H1 (cell line): ENCODE measurements at regions not wholly inside any gene's neighbourhood (a gene's known extent, or its start where the extent isn't known, plus 50 kb on each side); places are given as distances from the start of the nearest gene placed in this dataset.
A peak's percentile ranks its signal among the peaks of the same experiment; 100 is the strongest.

Experiments used
- CTCF ChIA-PET: fragments of 300-600 bp; sonication (Branson Sonifier 250); formaldehyde crosslinking; loops from one replicate; lab custom pipeline; 2021; ENCODE audit not compliant: partially characterized antibody; lab: Charles Lee
- POLR2A ChIA-PET: fragments of 300-600 bp; sonication (Branson Sonifier 250); formaldehyde crosslinking; loops from one replicate; lab custom pipeline; 2021; ENCODE audit warnings: inconsistent platforms; ENCODE audit not compliant: partially characterized antibody; lab: Charles Lee
- DNase-seq, 2 experiments: peaks; one replicate each; pipeline versions ENCODE4 v3.0.0 to v3.0.0-alpha.2; 2010 to 2022; ENCODE audit warnings: low spot score in 2 of 2, low read depth in 1 of 2, mixed read lengths in 1 of 2
- FAIRE-seq: peaks from 2 replicates; lab custom pipeline; 2011; peaks lifted over from hg19 to GRCh38; lab: Jason Lieb, UNC
- H2AFZ ChIP-seq: 2 replicates; pipeline ENCODE4 v1.8.1; 2012; ENCODE audit warnings: low read length, inconsistent platforms
- H2AK5ac ChIP-seq: 2 replicates; pipeline ENCODE4 v1.6.1; 2013; ENCODE audit warnings: low read depth, low read length
- H2BK120ac ChIP-seq: replicated peaks from 2 replicates; pipeline ENCODE3; 2013; ENCODE audit warnings: low read depth, low read length, inconsistent platforms
- H2BK12ac ChIP-seq: 2 replicates; pipeline ENCODE4 v1.6.1; 2013; ENCODE audit warnings: low read depth, low read length
- H2BK15ac ChIP-seq: 2 replicates; pipeline ENCODE4 v1.6.1; 2013; ENCODE audit warnings: low read length
- H2BK20ac ChIP-seq: 2 replicates; pipeline ENCODE4 v1.6.1; 2013; ENCODE audit warnings: low read length
- H2BK5ac ChIP-seq: 2 replicates; pipeline ENCODE4 v1.6.1; 2013; ENCODE audit warnings: low read depth, low read length
- H3K14ac ChIP-seq: 2 replicates; pipeline ENCODE4 v1.6.1; 2013; ENCODE audit warnings: inconsistent platforms; ENCODE audit not compliant: insufficient read length
- H3K18ac ChIP-seq: 2 replicates; pipeline ENCODE4 v1.6.1; 2013; ENCODE audit warnings: low read length; ENCODE audit errors: extremely low read depth
- H3K23ac ChIP-seq: 2 replicates; pipeline ENCODE4 v1.6.1; 2013; ENCODE audit warnings: inconsistent platforms; ENCODE audit not compliant: insufficient read length
- H3K23me2 ChIP-seq: 2 replicates; pipeline ENCODE4 v1.6.1; 2013; ENCODE audit warnings: low read depth, low read length
- H3K27ac ChIP-seq: 2 replicates; pipeline ENCODE4 v1.6.1; 2011; ENCODE audit warnings: low read depth, low read length, inconsistent platforms
- H3K27me3 ChIP-seq, 4 experiments: replicated peaks in 1 of 4; 1 replicate in 1 of 4; 2 replicates in 3 of 4; pipeline versions ENCODE4 v1.6.1 to v1.8.1; 2011 to 2013; ENCODE audit warnings: low read length in 3 of 4, mild to moderate bottlenecking in 3 of 4, inconsistent platforms in 2 of 4, mixed read lengths in 2 of 4, moderate library complexity in 1 of 4; ENCODE audit not compliant: control insufficient read depth in 3 of 4, insufficient read depth in 3 of 4; ENCODE audit errors: extremely low read depth in 1 of 4
- H3K36me3 ChIP-seq, 4 experiments: 2 replicates each; pipeline versions ENCODE4 v1.6.1 to v1.8.1; 2011 to 2013; ENCODE audit warnings: mild to moderate bottlenecking in 4 of 4, low read length in 3 of 4, moderate library complexity in 2 of 4, control low read depth in 1 of 4, inconsistent platforms in 1 of 4; ENCODE audit not compliant: insufficient read depth in 4 of 4, control insufficient read depth in 2 of 4
- H3K4ac ChIP-seq: replicated peaks from 2 replicates; pipeline ENCODE3; 2013; ENCODE audit warnings: low read length, low read depth, mixed read lengths, inconsistent platforms; ENCODE audit not compliant: insufficient read length
- H3K4me1 ChIP-seq, 4 experiments: replicated peaks in 1 of 4; 1 replicate in 1 of 4; 2 replicates in 3 of 4; pipeline versions ENCODE4 v1.6.1 to v1.8.1; 2011 to 2013; ENCODE audit warnings: low read length in 3 of 4, inconsistent platforms in 2 of 4, mixed read lengths in 1 of 4; ENCODE audit not compliant: insufficient read depth in 4 of 4, control insufficient read depth in 3 of 4
- H3K4me2 ChIP-seq, 2 experiments: 2 replicates each; pipeline versions ENCODE4 v1.6.1 to v1.8.1; 2011 to 2013; ENCODE audit warnings: low read depth in 2 of 2, low read length in 2 of 2, control low read depth in 1 of 2, inconsistent platforms in 1 of 2, mild to moderate bottlenecking in 1 of 2; ENCODE audit not compliant: insufficient read depth in 1 of 2
- H3K4me3 ChIP-seq, 4 experiments: fragments of 200-600, 300-600 bp in 1 of 4; sonication (generic), shearing (Covaris generic), sonication (Bioruptor Twin) in 1 of 4; 2 replicates each; pipeline versions ENCODE4 v1.5.1 to v1.8.1; 2011 to 2016; ENCODE audit warnings: low read length in 4 of 4, low read depth in 3 of 4, control low read depth in 2 of 4, inconsistent platforms in 2 of 4, mild to moderate bottlenecking in 2 of 4, mixed read lengths in 1 of 4, moderate library complexity in 1 of 4; ENCODE audit not compliant: insufficient read depth in 2 of 4; ENCODE audit errors: extremely low read depth in 1 of 4
- H3K56ac ChIP-seq: replicated peaks from 2 replicates; pipeline ENCODE3; 2013; ENCODE audit warnings: low read depth, mild to moderate bottlenecking, mixed read lengths, low read length, inconsistent platforms; ENCODE audit not compliant: insufficient read length
- H3K79me1 ChIP-seq: 2 replicates; pipeline ENCODE4 v1.6.1; 2013; ENCODE audit warnings: low read depth, low read length, control low read depth
- H3K79me2 ChIP-seq, 2 experiments: 2 replicates each; pipeline versions ENCODE4 v1.6.1 to v1.8.1; 2012 to 2013; ENCODE audit warnings: low read length in 2 of 2, mild to moderate bottlenecking in 2 of 2, inconsistent platforms in 1 of 2; ENCODE audit not compliant: insufficient read depth in 2 of 2, control insufficient read depth in 1 of 2
- H3K9ac ChIP-seq, 4 experiments: replicated peaks in 1 of 4; 1 replicate in 1 of 4; 2 replicates in 3 of 4; pipeline versions ENCODE4 v1.6.1 to v1.8.1; 2011 to 2013; ENCODE audit warnings: low read depth in 3 of 4, low read length in 3 of 4, control low read depth in 2 of 4, mild to moderate bottlenecking in 2 of 4, moderate library complexity in 2 of 4, inconsistent platforms in 1 of 4; ENCODE audit errors: extremely low read depth in 1 of 4
- H3K9me3 ChIP-seq, 2 experiments: 2 replicates each; pipeline versions ENCODE4 v1.6.1 to v1.8.1; 2012 to 2013; ENCODE audit warnings: mild to moderate bottlenecking in 2 of 2, moderate library complexity in 2 of 2, control low read depth in 1 of 2, inconsistent platforms in 1 of 2, low read depth in 1 of 2, low read length in 1 of 2, mixed read lengths in 1 of 2; ENCODE audit not compliant: insufficient read depth in 2 of 2
- H4K20me1 ChIP-seq, 2 experiments: replicated peaks in 1 of 2; 2 replicates each; pipeline versions ENCODE3 to v1.8.1; 2011 to 2013; ENCODE audit warnings: inconsistent platforms in 2 of 2, low read length in 2 of 2, mild to moderate bottlenecking in 1 of 2; ENCODE audit not compliant: insufficient read depth in 2 of 2, control insufficient read depth in 1 of 2
- H4K5ac ChIP-seq: 2 replicates; pipeline ENCODE4 v1.6.1; 2013; ENCODE audit warnings: low read length, low read depth, mixed read lengths, inconsistent platforms; ENCODE audit not compliant: insufficient read length
- H4K8ac ChIP-seq: 2 replicates; pipeline ENCODE4 v1.8.0; 2013; ENCODE audit warnings: mild to moderate bottlenecking, moderate library complexity, low read length, inconsistent platforms; ENCODE audit not compliant: insufficient read depth; ENCODE audit errors: extremely low read depth
- H4K91ac ChIP-seq: replicated peaks from 2 replicates; pipeline ENCODE3; 2013; ENCODE audit warnings: low read length, mixed read lengths, inconsistent platforms; ENCODE audit not compliant: insufficient read length
- EGR1 ChIP-seq: IDR thresholded peaks from 2 replicates; pipeline ENCODE4 v1.6.1; 2011; ENCODE audit warnings: low read depth, low read length, borderline replicate concordance
- KDM4A ChIP-seq: IDR thresholded peaks from one replicate; pipeline ENCODE4 v1.7.1; 2012; ENCODE audit warnings: low read depth, mild to moderate bottlenecking, moderate library complexity, low read length, inconsistent platforms; ENCODE audit not compliant: severe bottlenecking
- POU5F1 ChIP-seq: IDR thresholded peaks from 2 replicates; pipeline ENCODE4 v1.6.1; 2011; ENCODE audit warnings: low read depth, mild to moderate bottlenecking, low read length, moderate library complexity
- RNF2 ChIP-seq: fragments of 200-900, 300-1000 bp; sonication (generic); IDR thresholded peaks from 2 replicates; pipeline ENCODE4 v1.7.1; 2016; ENCODE audit warnings: borderline replicate concordance, low read depth, mild to moderate bottlenecking, antibody characterized with exemption, low read length; ENCODE audit not compliant: poor library complexity, severe bottlenecking; ENCODE audit errors: missing control alignments
- SAP30 ChIP-seq: fragments of 300-600 bp; sonication (generic); IDR thresholded peaks from 2 replicates; pipeline ENCODE4 v1.7.1; 2012; ENCODE audit warnings: low read length, moderate library complexity, mild to moderate bottlenecking, inconsistent platforms; ENCODE audit not compliant: insufficient read depth, insufficient replicate concordance
- SP2 ChIP-seq: IDR thresholded peaks from 2 replicates; pipeline ENCODE4 v1.6.1; 2012; ENCODE audit warnings: mild to moderate bottlenecking, low read length, inconsistent platforms
- SP4 ChIP-seq: IDR thresholded peaks from 2 replicates; pipeline ENCODE4 v1.6.1; 2012; ENCODE audit warnings: low read length, inconsistent platforms
- SRF ChIP-seq: IDR thresholded peaks from 2 replicates; pipeline ENCODE4 v1.6.1; 2011; ENCODE audit warnings: mild to moderate bottlenecking, low read depth, low read length, moderate library complexity
- TAF1 ChIP-seq: IDR thresholded peaks from 2 replicates; pipeline ENCODE4 v1.6.1; 2011; ENCODE audit warnings: mild to moderate bottlenecking, low read depth, low read length
- TBP ChIP-seq: IDR thresholded peaks from 2 replicates; pipeline ENCODE4 v1.6.1; 2011; ENCODE audit warnings: low read depth, low read length, improper control_type of control experiment
- USF2 ChIP-seq: IDR thresholded peaks from 2 replicates; pipeline ENCODE4 v1.6.1; 2011; ENCODE audit warnings: low read length, improper control_type of control experiment
- WGBS, 2 experiments: shearing (Covaris generic) in 1 of 2; methylation state at CpG; one replicate each; pipeline versions ENCODE4 v1.1.6 to v1.1.7; 2013 to 2015; ENCODE audit warnings: low lambda C conversion rate in 2 of 2, mixed read lengths in 2 of 2, inconsistent platforms in 1 of 2, low coverage in 1 of 2, missing lambda C conversion rate in 1 of 2; ENCODE audit not compliant: insufficient replicate concordance in 2 of 2, insufficient coverage in 1 of 2, insufficient read length in 1 of 2; ENCODE audit errors: extremely low coverage in 1 of 2, missing lambda C conversion rate in 1 of 2; 5-methylcytosine and 5-hydroxymethylcytosine counted together
- TF ChIP-seq, protein P1 (sequence below): IDR thresholded peaks from 2 replicates; pipeline ENCODE4 v1.6.1; 2012; ENCODE audit warnings: low read length, inconsistent platforms

DNA sequence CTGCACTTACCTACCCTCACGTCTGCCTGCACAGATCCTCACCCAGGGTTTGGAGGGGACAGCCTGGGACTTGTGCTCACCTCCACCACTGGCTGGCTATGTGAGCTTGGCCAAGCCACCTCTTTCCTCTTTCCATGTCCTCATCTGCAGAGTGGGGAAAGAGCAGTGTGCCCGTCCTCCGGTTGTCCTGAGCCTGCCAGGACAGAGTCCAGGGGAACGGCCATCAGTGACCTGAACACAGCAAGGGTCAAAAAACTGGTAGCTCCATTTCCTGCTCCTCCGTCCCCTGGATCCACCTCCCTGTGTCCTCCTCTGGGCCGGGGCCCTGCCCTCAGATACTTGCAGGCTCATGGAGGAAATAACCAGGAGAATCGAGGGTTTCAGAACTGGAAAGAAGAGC lies 187.7 kb downstream of the OLFM1 start:
- Histone ChIP-seq H3K9ac (no peak overlapping the region), H3K56ac (no peak overlapping the region), H3K14ac (no peak overlapping the region), H2BK5ac (no peak overlapping the region; the same call in 1 of the 2 replicates), H3K23me2 (no peaks in the 10 kb centered on the region), H4K91ac (no peak overlapping the region), H3K4me2 (no peak overlapping the region), H3K79me2 (no peaks in the 10 kb centered on the region), H2BK120ac (no peak overlapping the region), H3K18ac (peak overlapping the region; percentile 48; the same call in 1 of the 2 replicates), H4K5ac (no peak overlapping the region), H3K4me3 (no peak overlapping the region), H4K20me1 (no peaks in the 10 kb centered on the region), H2AFZ (no peak overlapping the region; the same call in 1 of the 2 replicates), H3K27ac (no peak overlapping the region), H3K4me1 (no peaks in the 10 kb centered on the region), H3K4ac (no peak overlapping the region), H4K8ac (no peak overlapping the region), H2BK20ac (no peak overlapping the region), H3K79me1 (no peaks in the 10 kb centered on the region), H3K23ac (no peak overlapping the region), H3K27me3 (no peaks in the 10 kb centered on the region; a peak in 1 of 7 replicates), H3K36me3 (no peaks in the 10 kb centered on the region), H3K9me3 (no peaks in the 10 kb centered on the region), H2BK12ac (peak overlapping the region; percentile 75; the same call in 1 of the 2 replicates), H2BK15ac (no peak overlapping the region), H2AK5ac (no peak overlapping the region)
- 89% methylated on average over 7 of the region's 7 CpGs; no CpG with 5 or more reads in 1 of the 2 experiments for WGBS, 2 experiments
- CTCF ChIA-PET, result interaction anchor here (0.9 to 1.2 kb wide), 2 partner anchors 25 to 31 kb away, joined by 3 read pairs; no protein-coding TSS in a partner anchor
- DNase-seq (no peak), FAIRE-seq (no peak)
- POLR2A ChIA-PET, result no interaction called here
- TF ChIP-seq RNF2, result no peak
- no peak for TF ChIP-seq SAP30
- TF ChIP-seq EGR1, result no peak
- no peak for TF ChIP-seq TAF1
- TF ChIP-seq TBP, result no peak
- TF ChIP-seq KDM4A, result no peak
- no peak for TF ChIP-seq USF2
- TF ChIP-seq SRF, result no peak
- TF ChIP-seq POU5F1, result no peak
- TF ChIP-seq, protein P1, sequence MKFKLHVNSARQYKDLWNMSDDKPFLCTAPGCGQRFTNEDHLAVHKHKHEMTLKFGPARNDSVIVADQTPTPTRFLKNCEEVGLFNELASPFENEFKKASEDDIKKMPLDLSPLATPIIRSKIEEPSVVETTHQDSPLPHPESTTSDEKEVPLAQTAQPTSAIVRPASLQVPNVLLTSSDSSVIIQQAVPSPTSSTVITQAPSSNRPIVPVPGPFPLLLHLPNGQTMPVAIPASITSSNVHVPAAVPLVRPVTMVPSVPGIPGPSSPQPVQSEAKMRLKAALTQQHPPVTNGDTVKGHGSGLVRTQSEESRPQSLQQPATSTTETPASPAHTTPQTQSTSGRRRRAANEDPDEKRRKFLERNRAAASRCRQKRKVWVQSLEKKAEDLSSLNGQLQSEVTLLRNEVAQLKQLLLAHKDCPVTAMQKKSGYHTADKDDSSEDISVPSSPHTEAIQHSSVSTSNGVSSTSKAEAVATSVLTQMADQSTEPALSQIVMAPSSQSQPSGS, result no peak
- no peak for TF ChIP-seq SP2
- TF ChIP-seq SP4, result no peak
